ENCODE measurements at regions not wholly inside any gene's neighbourhood (a gene's known extent, or its start where the extent isn't known, plus 50 kb on each side); places are given as distances from the start of the nearest gene placed in this dataset.

DNA sequence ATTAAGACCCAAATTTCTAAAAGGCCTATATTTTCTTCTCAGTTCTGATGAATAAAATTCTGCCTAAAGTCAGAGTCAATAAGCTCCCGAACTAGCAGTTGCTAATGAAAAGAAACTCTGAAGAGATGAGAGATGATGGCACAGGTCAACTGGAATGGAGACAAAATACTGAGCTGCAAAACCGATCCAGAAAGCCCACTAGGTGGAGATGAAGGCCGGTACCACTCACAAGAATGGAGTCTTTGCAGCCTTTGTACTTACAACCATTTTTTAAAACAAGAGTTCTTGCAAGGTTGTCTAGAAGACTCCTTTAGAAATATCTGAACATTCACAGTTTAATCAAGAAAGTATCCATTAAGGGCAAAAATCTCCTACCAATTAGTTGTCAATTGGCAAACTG is 119.9 kb upstream of the TJP1 start (continued):
- TF ChIP-seq RFX5 (IDR thresholded peaks at IDR 0.05; ENCODE audit: low read length), result no peak
- TF ChIP-seq FOSL2 (IDR thresholded peaks at IDR 0.05; ENCODE audit: borderline replicate concordance, low read depth), result no peak
- no peak for TF ChIP-seq GABPA (IDR thresholded peaks at IDR 0.05; ENCODE audit: low read depth)
- TF ChIP-seq, protein P1, sequence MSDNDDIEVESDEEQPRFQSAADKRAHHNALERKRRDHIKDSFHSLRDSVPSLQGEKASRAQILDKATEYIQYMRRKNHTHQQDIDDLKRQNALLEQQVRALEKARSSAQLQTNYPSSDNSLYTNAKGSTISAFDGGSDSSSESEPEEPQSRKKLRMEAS (IDR thresholded peaks at IDR 0.05; ENCODE audit: low read depth), result no peak
- 0 out of 2 replicates have a peak, but pooled peaks have one; percentile 13 for TF ChIP-seq SMC3 (IDR thresholded peaks at IDR 0.05; ENCODE audit: low read depth, low read length)
- no peak for TF ChIP-seq ELF1 (IDR thresholded peaks at IDR 0.05)

DNA sequence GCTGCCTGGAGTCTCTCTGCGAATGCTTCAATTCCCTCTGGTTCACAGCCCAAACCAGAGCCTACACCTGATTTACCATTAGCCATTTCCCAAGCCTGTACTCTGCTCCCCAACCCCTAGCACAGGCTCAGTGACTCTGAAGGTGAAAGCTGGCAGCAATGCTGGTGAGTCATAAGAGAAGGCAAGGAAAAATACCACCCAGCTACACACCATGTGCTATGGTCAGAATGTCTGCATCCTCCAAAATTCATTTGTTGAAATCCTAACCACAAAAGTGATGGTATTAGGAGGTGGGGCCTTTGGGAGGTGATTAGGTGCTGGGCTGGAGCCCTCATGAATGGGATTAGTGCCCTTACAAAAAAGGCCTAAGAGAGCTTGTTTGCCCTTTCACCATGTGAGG is 117.1 kb upstream of the TJP1 start:
- Histone ChIP-seq H3K79me2 (ENCODE audit: insufficient read depth) (no peaks in the 10 kb centered on the region), H3K4me3 (ENCODE audit: low read depth in 2 of 2, low read length in 1 of 2) (no peak overlapping the region), H3K4me2 (no peak overlapping the region), H2AFZ (ENCODE audit: low read depth) (no peak overlapping the region), H3K9me2 (no peaks in the 10 kb centered on the region), H3K27me3 (ENCODE audit: insufficient read depth) (no peaks in the 10 kb centered on the region), H3F3A (replicated peaks; ENCODE audit: insufficient read depth) (no peaks in the 10 kb centered on the region), H3K9ac (no peak overlapping the region), H3K27ac (ENCODE audit: low read depth in 2 of 2, low read length in 1 of 2) (no peak overlapping the region), H3K4me1 (ENCODE audit: control insufficient read depth in 1 of 2, insufficient read depth in 2 of 2, low read depth in 1 of 2, low read length in 1 of 2) (no peaks in the 10 kb centered on the region), H4K20me1 (ENCODE audit: insufficient read depth) (no peaks in the 10 kb centered on the region), H3K36me3 (replicated peaks in 1 of 2; ENCODE audit: control insufficient read depth in 1 of 2, insufficient read depth in 2 of 2, low read length in 1 of 2) (no peaks in the 10 kb centered on the region), H3K9me3 (no peaks in the 10 kb centered on the region)
- 76% methylated on average over 1 of the region's 1 CpG for WGBS (ENCODE audit: low lambda C conversion rate)
- ChIA-PET CTCF (interaction anchor here (1.4 to 2.3 kb wide), 2 partner anchors 14 to 192 kb away, joined by 7 read pairs; no protein-coding TSS in a partner anchor), POLR2A (no interaction called here)
- TF ChIP-seq FOXM1 (IDR thresholded peaks at IDR 0.05; ENCODE audit: low read depth) (no peak), RXRA (IDR thresholded peaks at IDR 0.05; ENCODE audit: borderline replicate concordance, low read depth) (no peak), TEAD4 (IDR thresholded peaks at IDR 0.05; ENCODE audit: borderline replicate concordance, insufficient read depth) (no peak), SIN3A (IDR thresholded peaks at IDR 0.05; ENCODE audit: borderline replicate concordance, low read depth, low read length) (no peak), RFX5 (IDR thresholded peaks at IDR 0.05; ENCODE audit: low read length) (no peak), MEF2A (IDR thresholded peaks at IDR 0.05; ENCODE audit: borderline replicate concordance, low read depth) (no peak), CHD2 (IDR thresholded peaks at IDR 0.05; ENCODE audit: low read length, partially characterized antibody) (no peak), GABPA (IDR thresholded peaks at IDR 0.05; ENCODE audit: low read depth) (no peak), TCF12 (IDR thresholded peaks at IDR 0.05) (no peak), SMC3 (IDR thresholded peaks at IDR 0.05; ENCODE audit: low read depth, low read length) (no peak), JUND (IDR thresholded peaks at IDR 0.05) (no peak), RAD21 (IDR thresholded peaks at IDR 0.05; ENCODE audit: low read length) (no peak)
- TF ChIP-seq, protein P1 (IDR thresholded peaks at IDR 0.05; ENCODE audit: low read depth), result no peak
- TF ChIP-seq, protein P2, sequence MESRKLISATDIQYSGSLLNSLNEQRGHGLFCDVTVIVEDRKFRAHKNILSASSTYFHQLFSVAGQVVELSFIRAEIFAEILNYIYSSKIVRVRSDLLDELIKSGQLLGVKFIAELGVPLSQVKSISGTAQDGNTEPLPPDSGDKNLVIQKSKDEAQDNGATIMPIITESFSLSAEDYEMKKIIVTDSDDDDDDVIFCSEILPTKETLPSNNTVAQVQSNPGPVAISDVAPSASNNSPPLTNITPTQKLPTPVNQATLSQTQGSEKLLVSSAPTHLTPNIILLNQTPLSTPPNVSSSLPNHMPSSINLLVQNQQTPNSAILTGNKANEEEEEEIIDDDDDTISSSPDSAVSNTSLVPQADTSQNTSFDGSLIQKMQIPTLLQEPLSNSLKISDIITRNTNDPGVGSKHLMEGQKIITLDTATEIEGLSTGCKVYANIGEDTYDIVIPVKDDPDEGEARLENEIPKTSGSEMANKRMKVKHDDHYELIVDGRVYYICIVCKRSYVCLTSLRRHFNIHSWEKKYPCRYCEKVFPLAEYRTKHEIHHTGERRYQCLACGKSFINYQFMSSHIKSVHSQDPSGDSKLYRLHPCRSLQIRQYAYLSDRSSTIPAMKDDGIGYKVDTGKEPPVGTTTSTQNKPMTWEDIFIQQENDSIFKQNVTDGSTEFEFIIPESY (IDR thresholded peaks at IDR 0.05; ENCODE audit: borderline replicate concordance, low read depth), result no peak
- TF ChIP-seq, protein P3, sequence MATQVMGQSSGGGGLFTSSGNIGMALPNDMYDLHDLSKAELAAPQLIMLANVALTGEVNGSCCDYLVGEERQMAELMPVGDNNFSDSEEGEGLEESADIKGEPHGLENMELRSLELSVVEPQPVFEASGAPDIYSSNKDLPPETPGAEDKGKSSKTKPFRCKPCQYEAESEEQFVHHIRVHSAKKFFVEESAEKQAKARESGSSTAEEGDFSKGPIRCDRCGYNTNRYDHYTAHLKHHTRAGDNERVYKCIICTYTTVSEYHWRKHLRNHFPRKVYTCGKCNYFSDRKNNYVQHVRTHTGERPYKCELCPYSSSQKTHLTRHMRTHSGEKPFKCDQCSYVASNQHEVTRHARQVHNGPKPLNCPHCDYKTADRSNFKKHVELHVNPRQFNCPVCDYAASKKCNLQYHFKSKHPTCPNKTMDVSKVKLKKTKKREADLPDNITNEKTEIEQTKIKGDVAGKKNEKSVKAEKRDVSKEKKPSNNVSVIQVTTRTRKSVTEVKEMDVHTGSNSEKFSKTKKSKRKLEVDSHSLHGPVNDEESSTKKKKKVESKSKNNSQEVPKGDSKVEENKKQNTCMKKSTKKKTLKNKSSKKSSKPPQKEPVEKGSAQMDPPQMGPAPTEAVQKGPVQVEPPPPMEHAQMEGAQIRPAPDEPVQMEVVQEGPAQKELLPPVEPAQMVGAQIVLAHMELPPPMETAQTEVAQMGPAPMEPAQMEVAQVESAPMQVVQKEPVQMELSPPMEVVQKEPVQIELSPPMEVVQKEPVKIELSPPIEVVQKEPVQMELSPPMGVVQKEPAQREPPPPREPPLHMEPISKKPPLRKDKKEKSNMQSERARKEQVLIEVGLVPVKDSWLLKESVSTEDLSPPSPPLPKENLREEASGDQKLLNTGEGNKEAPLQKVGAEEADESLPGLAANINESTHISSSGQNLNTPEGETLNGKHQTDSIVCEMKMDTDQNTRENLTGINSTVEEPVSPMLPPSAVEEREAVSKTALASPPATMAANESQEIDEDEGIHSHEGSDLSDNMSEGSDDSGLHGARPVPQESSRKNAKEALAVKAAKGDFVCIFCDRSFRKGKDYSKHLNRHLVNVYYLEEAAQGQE (IDR thresholded peaks at IDR 0.05; ENCODE audit: low read depth, low read length), result no peak
- TF ChIP-seq, protein P4, sequence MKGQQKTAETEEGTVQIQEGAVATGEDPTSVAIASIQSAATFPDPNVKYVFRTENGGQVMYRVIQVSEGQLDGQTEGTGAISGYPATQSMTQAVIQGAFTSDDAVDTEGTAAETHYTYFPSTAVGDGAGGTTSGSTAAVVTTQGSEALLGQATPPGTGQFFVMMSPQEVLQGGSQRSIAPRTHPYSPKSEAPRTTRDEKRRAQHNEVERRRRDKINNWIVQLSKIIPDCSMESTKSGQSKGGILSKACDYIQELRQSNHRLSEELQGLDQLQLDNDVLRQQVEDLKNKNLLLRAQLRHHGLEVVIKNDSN (IDR thresholded peaks at IDR 0.05; ENCODE audit: borderline replicate concordance, low read depth), result no peak
- no peak for DNase-seq
